ENCODE measurements at regions not wholly inside any gene's neighbourhood (a gene's known extent, or its start where the extent isn't known, plus 50 kb on each side); places are given as distances from the start of the nearest gene placed in this dataset.

- H3K27me3 ChIP-seq (ENCODE audit: insufficient read depth, poor library complexity, severe bottlenecking) = no peaks in the 10 kb centered on the region
- no peak overlapping the region for H3K4me3 ChIP-seq (replicated peaks; ENCODE audit: insufficient read depth, low read length)
- DNase-seq (ENCODE audit: low read depth in 1 of 2, low spot score in 1 of 2) = no peak
- no peak overlapping the region for H3K27ac ChIP-seq (replicated peaks)
- TF ChIP-seq POLR2AphosphoS5 (IDR thresholded peaks at IDR 0.05; ENCODE audit: low read depth) (no peak), GABPA (IDR thresholded peaks at IDR 0.05; ENCODE audit: low read depth) (no peak), SPI1 (IDR thresholded peaks at IDR 0.05; ENCODE audit: borderline replicate concordance, low read depth) (no peak), CTCF (IDR thresholded peaks at IDR 0.05; ENCODE audit: insufficient read depth, low read length) (no peak)
- TF ChIP-seq, protein P1, sequence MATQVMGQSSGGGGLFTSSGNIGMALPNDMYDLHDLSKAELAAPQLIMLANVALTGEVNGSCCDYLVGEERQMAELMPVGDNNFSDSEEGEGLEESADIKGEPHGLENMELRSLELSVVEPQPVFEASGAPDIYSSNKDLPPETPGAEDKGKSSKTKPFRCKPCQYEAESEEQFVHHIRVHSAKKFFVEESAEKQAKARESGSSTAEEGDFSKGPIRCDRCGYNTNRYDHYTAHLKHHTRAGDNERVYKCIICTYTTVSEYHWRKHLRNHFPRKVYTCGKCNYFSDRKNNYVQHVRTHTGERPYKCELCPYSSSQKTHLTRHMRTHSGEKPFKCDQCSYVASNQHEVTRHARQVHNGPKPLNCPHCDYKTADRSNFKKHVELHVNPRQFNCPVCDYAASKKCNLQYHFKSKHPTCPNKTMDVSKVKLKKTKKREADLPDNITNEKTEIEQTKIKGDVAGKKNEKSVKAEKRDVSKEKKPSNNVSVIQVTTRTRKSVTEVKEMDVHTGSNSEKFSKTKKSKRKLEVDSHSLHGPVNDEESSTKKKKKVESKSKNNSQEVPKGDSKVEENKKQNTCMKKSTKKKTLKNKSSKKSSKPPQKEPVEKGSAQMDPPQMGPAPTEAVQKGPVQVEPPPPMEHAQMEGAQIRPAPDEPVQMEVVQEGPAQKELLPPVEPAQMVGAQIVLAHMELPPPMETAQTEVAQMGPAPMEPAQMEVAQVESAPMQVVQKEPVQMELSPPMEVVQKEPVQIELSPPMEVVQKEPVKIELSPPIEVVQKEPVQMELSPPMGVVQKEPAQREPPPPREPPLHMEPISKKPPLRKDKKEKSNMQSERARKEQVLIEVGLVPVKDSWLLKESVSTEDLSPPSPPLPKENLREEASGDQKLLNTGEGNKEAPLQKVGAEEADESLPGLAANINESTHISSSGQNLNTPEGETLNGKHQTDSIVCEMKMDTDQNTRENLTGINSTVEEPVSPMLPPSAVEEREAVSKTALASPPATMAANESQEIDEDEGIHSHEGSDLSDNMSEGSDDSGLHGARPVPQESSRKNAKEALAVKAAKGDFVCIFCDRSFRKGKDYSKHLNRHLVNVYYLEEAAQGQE (IDR thresholded peaks at IDR 0.05; ENCODE audit: insufficient replicate concordance, low read depth) = no peak
Observed at GRCh38 chr7:142571581-142571980, 177.7 kb upstream of the PRSS1 start.

GRCh38 chr7:142569851-142570250 is 179.4 kb upstream of the PRSS1 start:
- Histone ChIP-seq H3K27me3 (ENCODE audit: insufficient read depth, poor library complexity, severe bottlenecking) (no peaks in the 10 kb centered on the region), H3K27ac (replicated peaks) (no peak overlapping the region), H3K4me3 (replicated peaks; ENCODE audit: insufficient read depth, low read length) (no peak overlapping the region)
- TF ChIP-seq, protein P1 (IDR thresholded peaks at IDR 0.05; ENCODE audit: insufficient replicate concordance, low read depth) = no peak
- no peak for TF ChIP-seq POLR2AphosphoS5 (IDR thresholded peaks at IDR 0.05; ENCODE audit: low read depth)
- TF ChIP-seq CTCF (IDR thresholded peaks at IDR 0.05; ENCODE audit: insufficient read depth, low read length) = no peak
- no peak for TF ChIP-seq GABPA (IDR thresholded peaks at IDR 0.05; ENCODE audit: low read depth)
- no peak for TF ChIP-seq SPI1 (IDR thresholded peaks at IDR 0.05; ENCODE audit: borderline replicate concordance, low read depth)
- DNase-seq (ENCODE audit: low read depth in 1 of 2, low spot score in 1 of 2) = no peak

DNA sequence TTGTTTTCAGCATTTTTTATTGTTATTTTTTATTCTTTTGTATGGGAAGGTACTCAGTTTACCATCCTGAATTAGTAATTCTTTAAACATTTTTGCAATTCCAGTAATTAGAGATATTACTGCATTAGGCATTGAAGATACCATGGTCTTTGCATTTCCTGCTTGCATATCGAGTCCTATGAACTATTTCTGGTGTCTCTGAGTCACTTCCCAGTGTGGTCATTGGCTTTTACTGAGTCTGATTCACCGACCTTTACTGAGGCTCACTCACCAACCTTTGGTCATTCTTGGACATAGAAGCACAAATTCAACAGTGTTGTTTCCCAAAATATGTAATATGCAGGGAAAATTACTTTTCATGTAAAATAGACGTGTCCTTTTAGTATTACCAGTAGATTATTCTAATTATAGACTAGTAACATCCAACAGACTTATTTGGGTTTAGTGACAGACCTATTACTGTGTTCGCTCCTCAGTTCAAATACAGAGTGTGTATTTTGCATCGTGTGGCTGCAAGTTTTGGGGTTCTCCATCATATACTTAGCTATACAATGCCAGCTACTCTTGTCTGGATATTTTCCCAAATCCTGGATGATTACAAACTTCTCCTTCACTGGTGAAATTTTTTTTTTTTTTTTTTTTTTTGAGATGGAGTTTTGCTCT is 180.7 kb upstream of the PRSS1 start:
- no peak for DNase-seq (ENCODE audit: low read depth in 1 of 2, low spot score in 1 of 2)
- TF ChIP-seq, protein P1 (IDR thresholded peaks at IDR 0.05; ENCODE audit: insufficient replicate concordance, low read depth) = no peak
- TF ChIP-seq GABPA (IDR thresholded peaks at IDR 0.05; ENCODE audit: low read depth) = no peak
- TF ChIP-seq CTCF (IDR thresholded peaks at IDR 0.05; ENCODE audit: insufficient read depth, low read length) = no peak
- TF ChIP-seq POLR2AphosphoS5 (IDR thresholded peaks at IDR 0.05; ENCODE audit: low read depth) = no peak
- no peak for TF ChIP-seq SPI1 (IDR thresholded peaks at IDR 0.05; ENCODE audit: borderline replicate concordance, low read depth)
- no peaks in the 10 kb centered on the region for H3K27me3 ChIP-seq (ENCODE audit: insufficient read depth, poor library complexity, severe bottlenecking)
- H3K4me3 ChIP-seq (replicated peaks; ENCODE audit: insufficient read depth, low read length) = no peak overlapping the region
- H3K27ac ChIP-seq (replicated peaks) = no peak overlapping the region
